ENCODE measurements at regions not wholly inside any gene's neighbourhood (a gene's known extent, or its start where the extent isn't known, plus 50 kb on each side); places are given as distances from the start of the nearest gene placed in this dataset.

- intact Hi-C loops (cut with DNase I; ENCODE audit: low total_unique reads): no loop called here
- no peak overlapping the region for H3K4me3 ChIP-seq (ENCODE audit: low read depth, poor library complexity, severe bottlenecking)
- no peak for DNase-seq (ENCODE audit: low spot score in 2 of 2)
- 30 to 42% methylated on average over 3 of the region's 3 CpGs for WGBS, 2 donors
- TF ChIP-seq POLR2A (IDR thresholded peaks at IDR 0.05): no peak
- no peak for TF ChIP-seq CTCF (IDR thresholded peaks at IDR 0.05)
These were observed 178.5 kb downstream of the ACTR3 start for GRCh38 chr2:114068438-114068837.

GRCh38 chr2:114076961-114077360 lies 187.1 kb downstream of the ACTR3 start:
- intact Hi-C loops (cut with DNase I; ENCODE audit: low total_unique reads): no loop called here
- no peak overlapping the region for H3K4me3 ChIP-seq (ENCODE audit: low read depth, poor library complexity, severe bottlenecking)
- peak in 1 of 2 donors; percentile 18 for DNase-seq (ENCODE audit: low spot score in 2 of 2)
- TF ChIP-seq POLR2A (IDR thresholded peaks at IDR 0.05) (no peak), CTCF (IDR thresholded peaks at IDR 0.05) (no peak)
- 72 to 82% methylated on average over 7 of the region's 7 CpGs for WGBS, 2 donors

GRCh38 chr2:114079366-114080004 lies 189.6 kb downstream of the ACTR3 start:
- DNase-seq (ENCODE audit: low spot score in 2 of 2): no peak
- no peak overlapping the region for H3K4me3 ChIP-seq (ENCODE audit: low read depth, poor library complexity, severe bottlenecking)
- WGBS, 2 donors: 84 to 91% methylated on average over 10 of the region's 10 CpGs
- intact Hi-C loops (cut with DNase I; ENCODE audit: low total_unique reads): no loop called here
- TF ChIP-seq CTCF (IDR thresholded peaks at IDR 0.05): no peak
- no peak for TF ChIP-seq POLR2A (IDR thresholded peaks at IDR 0.05)

GRCh38 chr2:114082731-114083433 lies 193.0 kb downstream of the ACTR3 start:
- 70 to 71% methylated on average over 7 of the region's 7 CpGs for WGBS, 2 donors
- no peak for TF ChIP-seq CTCF (IDR thresholded peaks at IDR 0.05)
- TF ChIP-seq POLR2A (IDR thresholded peaks at IDR 0.05): no peak
- H3K4me3 ChIP-seq (ENCODE audit: low read depth, poor library complexity, severe bottlenecking): no peak overlapping the region
- peak in 1 of 2 donors; percentile 20 for DNase-seq (ENCODE audit: low spot score in 2 of 2)
- intact Hi-C loops (cut with DNase I; ENCODE audit: low total_unique reads): no loop called here

- WGBS, 2 donors: 59 to 68% methylated on average over 5 to 6 of the region's 6 CpGs
- no peak for TF ChIP-seq CTCF (IDR thresholded peaks at IDR 0.05)
- no peak for TF ChIP-seq POLR2A (IDR thresholded peaks at IDR 0.05)
- no peak for DNase-seq (ENCODE audit: low spot score in 2 of 2)
- intact Hi-C loops (cut with DNase I; ENCODE audit: low total_unique reads): no loop called here
- no peak overlapping the region for H3K4me3 ChIP-seq (ENCODE audit: low read depth, poor library complexity, severe bottlenecking)
These were observed 194.0 kb downstream of the ACTR3 start for GRCh38 chr2:114083717-114084387.

Measured in lower leg skin (tissue), 4 donors.